Spleen (tissue), 11 donors: ENCODE measurements at regions not wholly inside any gene's neighbourhood (a gene's known extent, or its start where the extent isn't known, plus 50 kb on each side); places are given as distances from the start of the nearest gene placed in this dataset.
"Not testable (repeated sequence)": the region's sequence is repeated elsewhere in the genome, so short reads cannot be mapped to it uniquely, and the experiment has no call there.

Experiments
- DNase-seq: peaks from one replicate; pipeline ENCODE4 v3.0.0-alpha.2; 2020
- H3K27ac ChIP-seq, 8 donors: fragments of 200-600 bp; sonication (generic) in 7 of 8; 1 replicate in 4 of 8; 2 replicates in 4 of 8; pipeline versions ENCODE4 v1.5.0 to v1.8.0; 2016 to 2021; ENCODE audit warnings: inconsistent platforms in 4 of 8, mild to moderate bottlenecking in 4 of 8, moderate library complexity in 1 of 8
- H3K27me3 ChIP-seq, 7 donors: fragments of 200-600 bp; sonication (generic) in 6 of 7; replicated peaks in 1 of 7; 1 replicate in 4 of 7; 2 replicates in 3 of 7; pipeline versions ENCODE4 v1.5.0 to v1.8.0; 2016 to 2021; ENCODE audit warnings: inconsistent platforms in 3 of 7, mild to moderate bottlenecking in 1 of 7
- H3K36me3 ChIP-seq, 6 donors: fragments of 200-600 bp; sonication (generic) in 5 of 6; 1 replicate in 4 of 6; 2 replicates in 2 of 6; pipeline versions ENCODE4 v1.5.0 to v1.8.0; 2016 to 2021; ENCODE audit warnings: inconsistent platforms in 2 of 6
- H3K4me1 ChIP-seq, 6 donors: fragments of 200-600 bp; sonication (generic) in 5 of 6; 1 replicate in 3 of 6; 2 replicates in 3 of 6; pipeline versions ENCODE4 v1.5.0 to v1.8.0; 2016 to 2021; ENCODE audit warnings: inconsistent platforms in 3 of 6
- H3K4me3 ChIP-seq, 8 donors: fragments of 200-600 bp; sonication (generic) in 7 of 8; 1 replicate in 4 of 8; 2 replicates in 4 of 8; pipeline versions ENCODE4 v1.5.0 to v1.8.0; 2016 to 2021; ENCODE audit warnings: inconsistent platforms in 4 of 8, mild to moderate bottlenecking in 4 of 8, moderate library complexity in 2 of 8
- H3K9me3 ChIP-seq, 8 donors: fragments of 200-600 bp; sonication (generic) in 7 of 8; 1 replicate in 4 of 8; 2 replicates in 4 of 8; pipeline versions ENCODE4 v1.5.0 to v1.8.0; 2016 to 2021; ENCODE audit warnings: inconsistent platforms in 4 of 8
- CTCF ChIP-seq, 11 experiments: fragments of 200-600 bp in 7 of 11; fragments of 450-650 bp in 4 of 11; sonication (generic) in 4 of 11; IDR thresholded peaks in 8 of 11; conservative IDR thresholded peaks in 3 of 11; 1 replicate in 7 of 11; 2 replicates in 4 of 11; pipeline versions ENCODE4 v1.4.0 to v1.8.0; 2016 to 2021; ENCODE audit warnings: antibody characterized with exemption in 11 of 11, inconsistent platforms in 4 of 11, mild to moderate bottlenecking in 1 of 11
- POLR2A ChIP-seq, 3 donors: fragments of 450-650 bp; IDR thresholded peaks; one replicate each; pipeline ENCODE4 v1.5.1; 2017; ENCODE audit warnings: antibody characterized with exemption in 3 of 3, mild to moderate bottlenecking in 1 of 3
- POLR2AphosphoS5 ChIP-seq, 3 donors: sonication (generic); formaldehyde crosslinking; IDR thresholded peaks; one replicate each; pipeline ENCODE4 v1.5.1; 2017; ENCODE audit warnings: antibody characterized with exemption in 3 of 3
- WGBS, 5 donors: extraction: QIAGEN DNeasy Blood & Tissue Kit in 3 of 5; methylation state at CpG; one replicate each; pipeline versions ENCODE4 v1.1.5 to v1.1.7; 2013 to 2018; 5-methylcytosine and 5-hydroxymethylcytosine counted together
- intact Hi-C: fragments of 100-400 bp; cut with DNase I; formaldehyde crosslinking; loops from one replicate; pipeline ENCODE4 v1.15.0; 2023; ENCODE audit warnings: low total_unique reads
- donor health status: healthy with polysubstance abuse.
- donor health status: DM: no; HTN: no; CAD: no; lungs with moderate emphysema.
- donor health status: DM: no; HTN: no; CAD: no.
- donor health status: Bipolar disorder and iron deficiency.
- donor health status: healthy.
- donor health status: DM: no; HTN: no; CAD: no.
- donor health status: DM: yes; HTN: yes; CAD: no.

- peak; percentile 24 for DNase-seq
- Histone ChIP-seq H3K4me1 (peaks cover 0 to 27% (median 2%) of the 10 kb centered on the region in 6 donors), H3K36me3 (no peaks in the 10 kb centered on the region), H3K9me3 (peaks cover 0 to 9% (median 5%) of the 10 kb centered on the region in 8 donors), H3K27me3 (peaks cover 0 to 7% (median 0%) of the 10 kb centered on the region in 7 donors), H3K27ac (no peak overlapping the region), H3K4me3 (no peak overlapping the region)
- intact Hi-C loops, result no loop called here
- WGBS, 5 donors, result 57 to 84% (median 68%) methylated on average over 5 of the region's 5 CpGs
- TF ChIP-seq POLR2A (IDR thresholded peaks at IDR 0.05), result no peak
- no peak for TF ChIP-seq POLR2AphosphoS5 (IDR thresholded peaks at IDR 0.05)
- TF ChIP-seq CTCF (IDR thresholded peaks at IDR 0.05 in 8 of 11, conservative IDR thresholded peaks at IDR 0.05 in 3 of 11), result no peak
Measured at GRCh38 chr2:43004879-43005244, 212.5 kb upstream of the HAAO start.

- 78 to 91% (median 80%) methylated on average over 11 of the region's 11 CpGs for WGBS, 5 donors
- DNase-seq, result peak; percentile 40
- H3K27me3 ChIP-seq, H3K4me3 ChIP-seq, H3K27ac ChIP-seq, H3K36me3 ChIP-seq, intact Hi-C loops, H3K9me3 ChIP-seq: not testable (repeated sequence)
- peaks cover 0 to 27% (median 2%) of the 10 kb centered on the region in 6 donors for H3K4me1 ChIP-seq
Measured at GRCh38 chr2:43004126-43004865, 211.9 kb upstream of the HAAO start.

GRCh38 chr2:43003702-43004101 is 211.3 kb upstream of the HAAO start:
- peaks cover 0 to 27% (median 2%) of the 10 kb centered on the region in 6 donors for H3K4me1 ChIP-seq
- no peak overlapping the region for H3K27ac ChIP-seq
- intact Hi-C loops, result no loop called here
- DNase-seq, result peak; percentile 33
- H3K4me3 ChIP-seq, result no peak overlapping the region
- H3K9me3 ChIP-seq, result peaks cover 0 to 9% (median 5%) of the 10 kb centered on the region in 8 donors
- TF ChIP-seq POLR2AphosphoS5 (IDR thresholded peaks at IDR 0.05) (no peak), CTCF (IDR thresholded peaks at IDR 0.05 in 8 of 11, conservative IDR thresholded peaks at IDR 0.05 in 3 of 11) (no peak), POLR2A (IDR thresholded peaks at IDR 0.05) (no peak)
- peaks cover 0 to 7% (median 0%) of the 10 kb centered on the region in 7 donors for H3K27me3 ChIP-seq
- H3K36me3 ChIP-seq, result no peaks in the 10 kb centered on the region
- WGBS, 5 donors, result 89 to 95% (median 91%) methylated on average over 2 of the region's 2 CpGs

GRCh38 chr2:43001787-43002468 is 209.5 kb upstream of the HAAO start:
- intact Hi-C loops, result no loop called here
- H3K36me3 ChIP-seq, result no peaks in the 10 kb centered on the region
- peak; percentile 37 for DNase-seq

More at GRCh38 chr2:43001787-43002468, 209.5 kb upstream of the HAAO start:
- TF ChIP-seq POLR2AphosphoS5 (IDR thresholded peaks at IDR 0.05) (no peak), CTCF (IDR thresholded peaks at IDR 0.05 in 8 of 11, conservative IDR thresholded peaks at IDR 0.05 in 3 of 11) (no peak), POLR2A (IDR thresholded peaks at IDR 0.05) (no peak)
- H3K4me3 ChIP-seq, result no peak overlapping the region
- 81 to 95% (median 89%) methylated on average over 5 of the region's 5 CpGs for WGBS, 5 donors
- H3K27ac ChIP-seq, result no peak overlapping the region
- H3K4me1 ChIP-seq, result peaks cover 0 to 27% (median 2%) of the 10 kb centered on the region in 6 donors
- H3K9me3 ChIP-seq, result no peaks in the 10 kb centered on the region
- H3K27me3 ChIP-seq, result peaks cover 0 to 7% (median 0%) of the 10 kb centered on the region in 7 donors
